ENCODE measurements at regions not wholly inside any gene's neighbourhood (a gene's known extent, or its start where the extent isn't known, plus 50 kb on each side); places are given as distances from the start of the nearest gene placed in this dataset.

- no peak overlapping the region for H3K27ac ChIP-seq (ENCODE audit: low read length in 2 of 2)
- intact Hi-C loops (cut with micrococcal nuclease), result no loop called here
Observed at GRCh38 chr1:5479876-5480646, 512.2 kb downstream of the NPHP4 start.

More at GRCh38 chr1:5479876-5480646, 512.2 kb downstream of the NPHP4 start:
- Histone ChIP-seq H2AFZ (ENCODE audit: insufficient read depth, low read depth, low read length, poor library complexity, severe bottlenecking) (no peak overlapping the region), H3K4me3 (ENCODE audit: control extremely low read depth in 1 of 5, extremely low read depth in 1 of 5, insufficient read depth in 1 of 5, low read depth in 2 of 5, low read length in 4 of 5) (no peak overlapping the region), H3K9me3 (ENCODE audit: control extremely low read depth in 1 of 3, control insufficient read depth in 2 of 3, insufficient read depth in 1 of 3, low read length in 2 of 3) (no peaks in the 10 kb centered on the region), H3K4me1 (ENCODE audit: control insufficient read depth in 2 of 2, insufficient read depth in 2 of 2, low read length in 2 of 2) (no peaks in the 10 kb centered on the region), H3K4me2 (replicated peaks; ENCODE audit: low read depth, low read length, poor library complexity, severe bottlenecking) (no peak overlapping the region), H3K9ac (ENCODE audit: low read length) (no peak overlapping the region), H3K27me3 (replicated peaks in 1 of 4; ENCODE audit: control extremely low read depth in 1 of 4, control insufficient read depth in 3 of 4, insufficient read depth in 4 of 4, low read length in 3 of 4) (no peaks in the 10 kb centered on the region), H3K36me3 (replicated peaks in 1 of 2; ENCODE audit: control extremely low read depth in 1 of 2, control insufficient read depth in 1 of 2, extremely low read depth in 1 of 2, insufficient read depth in 2 of 2, low read length in 1 of 2) (no peaks in the 10 kb centered on the region), H4K20me1 (ENCODE audit: control insufficient read depth, insufficient read depth, low read length, poor library complexity, severe bottlenecking) (no peaks in the 10 kb centered on the region), H3K79me2 (ENCODE audit: control insufficient read depth, insufficient read depth, low read length) (no peaks in the 10 kb centered on the region)
- Mint-ChIP-seq H3K4me1 (no peaks in the 10 kb centered on the region), H3K27ac (no peak overlapping the region), H3K27me3 (peaks cover 2% of the 10 kb centered on the region), H3K4me3 (no peak overlapping the region), H3K9me3 (ENCODE audit: insufficient read depth) (no peaks in the 10 kb centered on the region)
- ATAC-seq (ENCODE audit: low read depth) (no peak), DNase-seq (no peak)
- ChIA-PET CTCF (interaction anchor here (0.6 kb wide), 1 partner anchor 69 kb away, joined by 3 read pairs; no protein-coding TSS in a partner anchor), POLR2A (no interaction called here)
- 90% methylated on average over 27 of the region's 28 CpGs for WGBS (ENCODE audit: insufficient coverage)
- TF ChIP-seq EZH2 (IDR thresholded peaks at IDR 0.05; ENCODE audit: borderline replicate concordance, insufficient read depth, low read depth, low read length, poor library complexity, severe bottlenecking), result no peak
- TF ChIP-seq CTCF (IDR thresholded peaks at IDR 0.05), result no peak
